AG08395 (cell line): ENCODE measurements at regions not wholly inside any gene's neighbourhood (a gene's known extent, or its start where the extent isn't known, plus 50 kb on each side); places are given as distances from the start of the nearest gene placed in this dataset.

Source experiments
- DNase-seq: peaks from one replicate; pipeline ENCODE4 v3.0.0; 2012; ENCODE audit warnings: mixed read lengths, low spot score

DNA sequence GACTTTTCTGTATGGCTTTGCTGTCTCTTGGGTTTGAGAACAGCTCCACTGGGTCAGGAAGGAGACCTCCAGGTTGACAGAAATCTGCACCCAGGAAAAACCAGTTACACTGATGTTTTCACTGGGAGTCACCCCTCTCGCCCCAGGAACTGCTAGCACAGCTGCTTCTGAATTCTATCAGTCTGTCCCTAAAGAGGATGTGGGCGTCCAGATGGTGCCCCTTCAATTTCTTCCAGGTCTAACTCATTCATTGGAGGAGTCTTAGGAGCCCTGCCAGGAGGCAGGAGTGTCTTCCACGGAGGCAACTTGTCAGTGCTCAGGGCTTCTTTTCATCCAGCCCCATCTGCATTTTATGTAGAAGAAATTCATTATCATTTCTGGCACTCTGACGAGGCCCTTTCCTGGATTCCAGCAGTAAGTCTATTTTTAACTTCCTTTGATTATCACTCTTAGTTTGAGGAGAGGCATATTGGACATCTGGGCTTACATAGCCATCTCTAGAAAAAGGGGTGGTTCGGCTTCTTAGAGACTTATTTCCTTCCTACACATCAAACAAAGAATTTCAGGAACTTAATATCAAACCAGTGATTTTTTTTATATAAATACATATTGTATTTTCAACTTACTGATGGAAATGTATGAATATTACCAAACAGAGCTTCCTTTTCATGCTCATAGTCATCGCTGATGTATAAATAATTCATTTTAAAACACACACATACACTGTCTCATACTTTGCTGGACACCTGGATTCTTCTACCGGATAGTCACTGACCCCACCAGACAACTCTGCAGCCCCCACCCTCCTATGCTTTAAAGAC lies 148.8 kb downstream of the IRX2 start:
- no peak for DNase-seq

DNA sequence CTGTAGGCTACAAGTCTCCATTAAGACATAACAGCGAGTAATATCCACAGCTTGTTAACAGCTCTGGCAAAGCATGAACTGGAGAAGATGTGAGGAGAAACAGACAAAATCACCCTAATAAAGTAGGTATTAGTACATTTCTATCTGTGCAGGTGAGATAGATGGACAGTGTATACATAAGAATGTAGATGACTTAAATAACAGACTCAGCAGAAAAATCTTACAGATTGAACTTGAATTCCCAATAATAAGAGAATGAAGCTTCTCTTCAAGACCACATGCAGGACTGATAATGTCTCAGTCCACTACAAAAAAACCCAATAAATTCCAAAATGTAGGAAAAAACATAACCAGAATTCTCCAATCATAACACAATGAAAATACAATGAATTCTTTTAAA lies 153.0 kb downstream of the IRX2 start:
- no peak for DNase-seq

DNA sequence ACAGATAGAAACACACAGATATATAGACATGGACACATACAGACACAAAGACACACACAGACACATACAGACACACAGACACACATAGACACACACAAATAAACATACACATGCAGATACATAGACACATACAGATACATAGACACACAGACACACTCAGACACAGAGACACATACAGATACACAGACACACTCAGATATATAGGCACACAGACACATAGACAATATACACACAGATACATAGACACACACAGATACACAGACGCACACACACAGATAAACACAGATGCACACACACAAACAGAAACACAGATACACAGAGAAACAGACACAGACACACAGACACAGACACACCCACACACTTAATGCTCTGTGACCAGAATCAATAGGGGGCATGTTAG lies 156.8 kb downstream of the IRX2 start:
- DNase-seq = no peak

DNA sequence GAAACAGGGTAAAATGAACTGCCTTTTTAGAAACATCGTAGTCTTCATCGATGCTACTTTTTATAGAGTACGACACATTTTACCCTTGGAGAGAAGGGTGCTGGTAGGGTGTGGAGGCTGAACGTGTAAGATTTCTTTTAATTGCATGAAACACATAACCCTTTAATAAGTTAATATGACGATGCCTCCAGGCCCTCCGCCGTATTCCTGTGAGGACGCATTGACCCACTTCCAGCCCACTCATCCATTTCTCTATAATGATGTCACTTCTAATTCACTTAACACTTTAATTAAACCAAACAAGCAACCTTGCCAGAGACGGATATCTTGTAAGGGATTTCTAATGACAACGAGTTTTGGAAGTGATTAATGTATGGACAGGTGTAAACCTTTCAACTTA lies 158.7 kb downstream of the IRX2 start:
- no peak for DNase-seq

DNA sequence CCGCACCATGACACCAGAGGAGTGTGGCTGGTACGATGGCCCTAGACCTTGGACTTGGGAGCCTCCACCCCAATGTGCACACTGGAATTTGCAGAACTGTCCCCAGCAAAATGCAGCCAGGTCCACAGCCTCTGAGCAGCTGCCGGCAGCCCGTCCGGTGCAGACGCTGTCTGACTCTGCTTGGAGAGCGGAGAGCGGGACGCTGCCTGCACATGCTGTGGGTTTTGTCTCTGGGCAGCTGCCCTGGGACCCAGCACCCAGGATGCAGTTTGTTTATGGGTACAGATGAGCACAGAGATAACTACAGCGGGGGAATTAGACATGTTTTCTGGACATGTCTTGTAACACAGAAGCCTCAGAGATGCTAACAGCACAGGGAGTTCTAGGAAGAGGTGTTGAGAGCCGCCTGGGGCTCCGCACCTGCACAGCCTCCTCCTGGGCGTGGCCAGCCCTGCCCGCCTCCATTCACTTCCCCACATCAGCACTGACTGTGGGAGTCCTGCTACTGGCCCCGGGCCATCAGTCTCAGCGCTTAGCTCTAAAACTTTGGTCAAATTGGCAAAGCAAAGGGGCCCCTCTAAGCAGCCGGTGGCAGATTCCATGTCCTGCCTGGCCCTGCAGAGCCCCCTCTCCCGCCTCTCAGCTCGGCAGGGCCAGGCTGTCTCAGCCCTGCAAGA lies 159.6 kb downstream of the IRX2 start:
- DNase-seq = no peak

DNA sequence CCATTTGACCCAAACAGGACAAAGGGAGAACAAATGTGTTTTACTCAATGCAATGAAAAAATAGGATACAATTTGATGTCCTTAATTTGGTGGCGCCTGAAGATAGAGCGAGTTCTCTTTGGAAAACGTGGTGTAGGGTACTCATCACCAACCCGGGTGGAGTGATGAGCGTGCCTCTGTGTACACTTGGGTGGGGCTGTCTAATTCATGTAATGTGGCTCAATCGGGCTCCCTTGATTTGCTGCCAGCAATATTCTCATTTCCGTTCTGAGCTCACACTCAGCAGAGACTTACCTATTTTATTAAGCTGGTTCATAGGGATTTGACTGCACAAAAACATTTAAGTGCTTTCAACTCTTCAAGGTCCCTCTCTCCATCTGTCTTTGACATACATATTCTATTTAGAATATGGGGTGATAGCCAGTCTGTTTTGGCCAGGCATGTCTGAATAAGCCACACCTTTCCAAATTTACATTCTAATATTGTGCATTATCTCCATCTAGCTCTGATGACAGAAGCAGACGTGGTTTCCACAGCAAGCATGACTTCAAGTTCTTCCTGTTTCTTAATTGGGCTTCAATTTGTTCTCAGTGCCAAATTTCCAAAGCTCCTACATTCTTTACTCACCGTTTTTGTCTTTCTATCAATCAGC lies 162.5 kb downstream of the IRX2 start:
- no peak for DNase-seq

DNA sequence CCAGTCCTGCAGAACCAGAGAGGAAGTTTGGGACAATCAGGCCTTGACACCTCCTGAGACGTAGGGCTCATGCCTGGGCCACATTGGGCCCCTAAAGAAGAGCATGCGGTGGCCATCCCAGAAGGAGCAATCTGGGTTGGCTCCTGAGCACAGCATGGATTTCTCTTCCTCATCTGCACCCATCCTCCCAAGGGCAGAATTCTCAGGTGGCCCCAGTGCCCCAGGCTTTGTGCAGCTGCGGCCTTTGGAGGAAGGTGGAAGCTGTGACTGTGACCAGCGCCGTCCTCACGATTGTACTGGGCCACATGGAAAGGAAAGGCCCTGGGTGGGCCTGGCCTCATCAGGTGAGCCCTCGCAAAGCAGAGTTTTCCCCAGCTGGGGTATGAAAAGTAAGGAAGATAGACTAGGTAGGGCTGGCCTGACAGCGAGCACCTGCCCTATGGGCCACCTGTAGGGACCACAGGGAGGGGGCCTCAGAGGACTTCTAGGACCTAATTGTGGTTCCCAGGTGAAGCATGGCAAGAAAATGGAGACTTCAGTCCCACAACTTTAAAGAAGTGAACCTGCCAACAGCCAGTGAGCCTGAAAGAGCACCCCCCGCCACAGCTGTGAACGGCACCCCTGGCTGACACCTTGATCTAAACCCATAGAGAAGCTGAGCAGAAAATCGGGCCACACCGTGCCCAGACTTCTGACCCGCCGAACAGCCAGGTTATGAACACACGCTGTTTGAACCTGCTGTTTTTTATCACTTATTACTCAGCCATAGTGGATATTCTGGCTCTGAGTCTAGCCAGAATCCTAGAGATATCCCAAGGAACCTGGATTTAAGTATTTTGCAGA lies 164.1 kb downstream of the IRX2 start:
- no peak for DNase-seq

DNA sequence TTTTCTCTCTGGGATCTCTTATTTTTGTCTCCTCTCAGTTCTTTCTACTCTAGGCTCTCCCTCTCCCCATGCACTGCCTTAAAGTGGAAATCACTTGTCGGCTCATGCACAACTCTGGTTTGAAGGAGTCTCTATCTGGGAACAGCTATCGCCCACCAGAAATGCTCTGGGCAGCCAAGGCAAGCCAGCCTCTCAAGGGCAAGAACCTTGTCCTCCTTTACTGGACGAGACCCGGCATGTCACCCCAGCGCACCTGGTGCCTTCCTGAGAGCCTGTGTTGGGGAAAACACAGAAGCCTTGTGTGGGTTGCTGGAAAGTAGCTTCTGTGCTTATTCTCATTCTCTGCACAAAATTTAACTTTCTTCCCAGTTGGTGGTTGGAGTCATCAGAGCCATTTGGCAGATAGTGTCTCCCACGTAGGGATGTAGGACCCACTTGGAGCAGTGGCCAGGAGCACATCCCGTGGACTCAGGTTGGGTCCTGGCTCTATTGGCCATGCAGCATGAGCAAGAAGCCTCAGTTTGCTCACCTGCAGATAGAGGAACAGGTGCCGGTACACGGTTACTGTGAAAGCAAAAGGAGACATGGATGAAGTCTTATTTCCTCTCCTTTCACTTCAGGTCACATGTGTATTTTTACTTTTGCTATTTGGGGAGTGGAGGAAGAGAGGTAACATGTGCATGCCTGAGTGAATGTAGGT lies 165.3 kb downstream of the IRX2 start:
- DNase-seq = no peak

DNA sequence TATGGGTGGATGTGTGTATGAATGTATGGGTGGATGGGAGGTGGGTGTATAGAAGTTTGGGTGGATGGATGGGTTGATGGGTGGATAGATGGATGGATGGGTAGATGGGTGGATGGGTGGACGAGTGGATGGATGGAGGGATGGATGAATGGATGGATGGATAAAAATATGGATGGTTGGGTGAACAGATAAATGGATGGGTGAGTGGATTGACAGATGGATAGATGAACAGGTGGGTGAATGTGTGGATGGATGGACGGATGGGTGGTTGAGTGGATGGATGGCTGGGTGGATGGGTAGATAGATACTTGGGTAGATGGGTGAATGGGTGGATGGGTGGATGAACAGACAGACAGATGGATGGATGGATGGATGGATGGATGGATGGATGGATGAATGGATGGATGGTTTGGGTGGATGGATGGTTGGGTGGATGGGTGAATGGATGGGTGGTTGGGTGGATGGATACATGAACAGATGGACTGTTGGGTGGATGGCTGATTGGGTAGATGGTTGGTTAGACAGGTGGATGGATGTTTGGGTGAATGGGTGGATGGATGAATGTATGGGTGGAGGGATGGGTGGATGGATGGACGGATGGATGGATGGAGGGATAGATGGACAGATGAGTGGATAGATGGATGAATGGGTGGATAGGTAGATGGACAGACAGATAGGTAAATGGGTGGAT lies 166.8 kb downstream of the IRX2 start:
- no peak for DNase-seq

DNA sequence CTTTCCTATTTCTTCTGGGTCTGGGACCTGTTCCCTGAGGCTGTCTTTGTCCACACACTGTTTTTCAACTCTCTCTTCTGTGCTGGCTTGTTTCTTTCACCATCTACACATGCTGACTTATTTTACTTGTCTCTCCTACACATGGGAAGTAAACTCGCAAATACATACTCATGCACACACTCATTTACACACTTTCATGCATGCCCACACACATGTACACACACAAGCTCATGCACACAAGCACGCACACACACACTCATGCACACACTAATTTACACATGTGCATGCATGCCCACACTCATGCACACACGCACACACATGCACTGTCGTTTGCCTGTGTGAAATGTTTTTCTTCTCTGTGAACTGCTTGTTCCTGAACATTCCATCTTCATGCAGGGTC lies 169.0 kb downstream of the IRX2 start:
- DNase-seq = no peak

DNA sequence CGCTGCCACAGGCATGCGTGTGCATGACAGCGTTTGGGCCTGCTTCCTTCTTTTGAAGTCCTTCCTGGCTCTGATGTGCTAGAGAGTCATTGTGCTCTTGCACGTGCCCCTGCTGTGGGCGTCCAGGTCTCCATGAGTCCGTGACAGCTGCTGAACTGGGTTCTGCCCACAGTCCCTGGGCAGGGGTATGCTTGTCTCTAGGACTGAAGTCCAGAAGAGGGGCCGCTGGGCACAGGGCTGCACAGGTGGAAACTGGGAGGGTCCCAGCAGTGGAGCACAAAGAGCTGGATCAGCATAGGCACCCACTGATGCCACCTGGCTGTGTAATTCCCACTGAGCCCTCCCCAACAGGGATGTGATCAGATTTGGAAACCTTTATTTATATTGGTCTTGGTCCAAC lies 169.4 kb downstream of the IRX2 start:
- DNase-seq = no peak

DNA sequence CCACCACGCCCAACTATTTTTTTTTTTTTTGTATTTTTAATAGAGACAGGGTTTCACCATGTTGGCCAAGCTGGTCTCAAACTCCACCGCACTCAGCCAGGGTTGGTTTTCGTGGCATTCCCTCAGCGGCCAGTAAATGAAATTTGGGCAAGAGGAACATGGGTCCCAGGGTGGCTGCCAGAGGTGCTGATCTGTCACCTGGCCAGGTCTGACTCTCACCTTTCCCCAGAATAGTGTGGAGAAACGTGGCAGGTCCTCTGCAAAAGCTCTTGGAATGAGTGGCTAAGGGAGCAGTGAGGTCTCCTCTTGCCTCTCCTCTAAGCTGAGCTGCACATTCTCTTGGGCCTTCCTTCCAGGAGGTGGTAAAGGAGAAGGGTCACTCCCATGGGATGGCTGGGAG lies 170.1 kb downstream of the IRX2 start:
- no peak for DNase-seq

DNA sequence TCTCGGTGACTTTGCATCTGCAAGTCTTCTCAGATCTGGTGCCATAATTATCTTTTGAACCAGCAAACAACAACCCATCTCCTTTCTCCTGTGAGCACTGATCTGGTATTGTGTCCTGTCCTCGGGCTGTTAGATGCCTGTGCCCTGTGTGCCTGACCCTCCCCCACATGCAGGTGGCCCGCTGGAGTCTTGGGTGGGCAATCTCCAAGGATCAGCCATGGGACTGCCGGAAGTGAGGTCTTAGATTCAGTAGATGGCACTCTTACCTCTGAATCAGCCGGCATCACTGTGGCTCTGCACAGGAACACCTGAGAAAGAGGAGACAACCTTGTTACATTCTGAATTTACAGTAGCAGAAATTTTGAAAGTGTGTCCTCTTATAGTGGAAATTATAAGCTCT lies 172.4 kb downstream of the IRX2 start:
- no peak for DNase-seq

DNA sequence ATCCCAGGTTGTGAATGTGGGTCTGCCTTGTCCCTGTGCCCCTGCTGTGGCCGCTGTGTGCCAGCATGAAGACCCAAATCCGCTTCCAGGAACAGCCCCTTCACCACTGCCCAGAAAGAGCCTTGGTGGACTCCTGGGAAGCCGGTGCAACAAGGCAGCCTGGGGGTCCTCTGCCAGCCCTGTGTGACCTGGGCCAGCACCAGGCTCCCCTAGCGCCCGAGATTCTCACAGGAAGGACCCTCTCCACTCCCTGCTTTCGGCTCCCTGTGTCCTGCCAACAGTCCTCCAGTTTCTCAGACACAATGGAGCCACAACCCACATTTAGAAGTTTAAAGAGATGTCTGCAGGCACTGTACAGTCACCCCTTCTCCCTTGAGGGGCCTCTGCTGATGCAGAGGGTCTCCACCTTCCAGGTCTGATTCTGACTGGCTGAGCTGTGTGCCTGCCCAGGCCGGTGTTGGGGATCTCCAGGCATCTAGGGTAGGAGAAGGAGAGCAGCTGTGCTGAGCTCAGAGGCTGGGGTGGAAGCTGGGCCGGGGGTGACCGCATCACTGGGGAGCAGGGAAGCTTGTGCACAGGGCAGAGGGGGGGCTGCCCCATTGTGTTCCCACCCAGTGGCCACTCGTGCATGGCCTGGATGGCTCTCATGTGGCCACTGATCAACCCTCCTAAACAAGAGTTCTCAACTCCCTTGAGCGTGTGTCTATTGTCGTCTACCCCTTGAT lies 174.0 kb downstream of the IRX2 start:
- DNase-seq = no peak

DNA sequence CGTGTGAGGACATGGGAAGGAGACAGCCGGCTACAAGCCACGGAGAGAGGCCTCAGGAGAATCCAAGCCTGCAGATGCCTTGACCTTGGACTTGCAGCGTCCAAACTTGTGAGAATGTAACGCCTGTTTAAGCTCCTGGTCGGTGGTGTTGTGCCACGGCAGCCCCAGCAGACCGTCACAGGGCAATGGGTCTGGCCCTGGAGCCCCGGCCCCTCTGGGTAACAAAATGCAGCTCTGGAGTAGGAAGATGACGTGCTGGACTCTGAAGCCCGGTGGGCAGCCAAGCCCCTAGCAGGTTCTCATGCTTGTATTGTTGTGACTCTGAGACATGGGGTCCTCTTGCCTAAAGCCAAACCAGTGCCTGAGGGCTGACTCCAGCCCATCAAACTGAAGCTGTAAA lies 174.7 kb downstream of the IRX2 start:
- DNase-seq = no peak

DNA sequence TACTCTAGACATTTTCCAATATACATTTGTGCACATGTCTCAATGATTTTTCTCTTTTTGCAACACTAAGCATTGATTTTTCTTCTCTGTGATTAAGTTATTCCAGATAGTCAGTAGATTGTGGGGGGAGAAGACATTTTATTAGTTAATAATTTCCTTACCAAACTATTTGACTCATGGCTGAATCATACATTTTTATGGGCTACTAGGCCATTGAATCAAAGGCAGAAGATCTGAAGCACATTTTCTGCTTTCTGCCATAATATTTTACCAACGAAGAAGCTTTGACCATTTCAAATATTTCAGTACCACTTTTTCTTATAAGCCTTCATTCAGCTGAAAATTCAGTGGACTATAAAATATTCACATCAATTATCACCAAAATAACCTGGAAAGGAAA lies 175.6 kb downstream of the IRX2 start:
- no peak for DNase-seq

DNA sequence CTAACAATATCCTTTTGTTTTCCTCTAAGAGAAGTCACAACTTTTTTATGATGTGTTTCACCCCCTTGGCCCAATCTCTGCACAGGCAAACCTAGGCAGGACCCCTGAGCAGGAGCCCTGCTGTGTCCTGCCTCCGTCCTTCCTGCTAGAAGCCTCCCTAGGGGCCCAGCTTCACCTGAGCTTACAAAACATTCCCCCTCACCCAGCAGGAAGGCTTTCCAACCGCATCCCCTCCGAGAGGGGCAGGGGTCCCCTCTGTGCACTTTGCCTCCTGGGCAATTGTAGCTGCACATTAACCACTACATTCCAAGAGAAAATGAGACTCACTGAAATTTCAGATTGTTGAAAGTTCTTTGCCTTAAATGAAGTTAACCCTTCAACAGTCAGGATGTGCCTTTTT lies 176.2 kb downstream of the IRX2 start:
- no peak for DNase-seq

DNA sequence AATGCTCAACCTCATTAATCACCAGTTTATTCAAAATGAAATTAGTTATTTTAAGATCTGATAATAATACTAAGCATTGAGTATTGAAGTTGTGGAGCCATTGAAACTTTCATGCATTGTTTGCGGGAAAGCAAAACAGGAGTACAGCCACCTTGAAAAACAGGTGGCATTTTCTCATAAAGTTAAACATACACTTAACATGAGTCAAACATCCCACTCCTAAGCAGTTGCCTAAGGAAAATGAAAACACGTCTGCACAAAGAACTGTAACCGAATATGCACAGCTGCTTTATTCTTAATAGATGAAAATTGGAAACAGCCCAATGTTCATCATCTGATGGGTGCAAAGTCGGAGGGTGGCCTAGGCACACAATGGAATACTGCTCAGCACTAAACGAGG lies 177.3 kb downstream of the IRX2 start:
- no peak for DNase-seq

DNA sequence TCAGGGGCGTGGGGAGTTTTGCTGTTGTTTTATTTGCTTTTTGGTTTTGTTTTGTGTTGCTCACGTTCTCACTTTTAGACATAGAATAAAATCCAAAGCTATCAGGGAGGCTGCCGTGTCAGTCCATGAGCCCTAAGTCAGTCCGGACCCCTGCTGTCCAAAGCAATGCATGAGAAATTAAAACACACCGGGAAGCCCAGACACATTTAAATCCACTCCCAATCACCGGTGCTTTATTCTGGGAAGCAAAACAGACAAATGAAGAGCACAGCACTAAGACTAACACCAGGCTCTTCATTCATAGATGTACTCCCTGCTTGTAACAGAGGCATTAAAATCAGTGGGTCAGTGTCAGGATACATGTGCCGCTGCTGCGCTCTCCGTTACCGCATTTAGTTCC lies 180.9 kb downstream of the IRX2 start:
- DNase-seq = no peak

DNA sequence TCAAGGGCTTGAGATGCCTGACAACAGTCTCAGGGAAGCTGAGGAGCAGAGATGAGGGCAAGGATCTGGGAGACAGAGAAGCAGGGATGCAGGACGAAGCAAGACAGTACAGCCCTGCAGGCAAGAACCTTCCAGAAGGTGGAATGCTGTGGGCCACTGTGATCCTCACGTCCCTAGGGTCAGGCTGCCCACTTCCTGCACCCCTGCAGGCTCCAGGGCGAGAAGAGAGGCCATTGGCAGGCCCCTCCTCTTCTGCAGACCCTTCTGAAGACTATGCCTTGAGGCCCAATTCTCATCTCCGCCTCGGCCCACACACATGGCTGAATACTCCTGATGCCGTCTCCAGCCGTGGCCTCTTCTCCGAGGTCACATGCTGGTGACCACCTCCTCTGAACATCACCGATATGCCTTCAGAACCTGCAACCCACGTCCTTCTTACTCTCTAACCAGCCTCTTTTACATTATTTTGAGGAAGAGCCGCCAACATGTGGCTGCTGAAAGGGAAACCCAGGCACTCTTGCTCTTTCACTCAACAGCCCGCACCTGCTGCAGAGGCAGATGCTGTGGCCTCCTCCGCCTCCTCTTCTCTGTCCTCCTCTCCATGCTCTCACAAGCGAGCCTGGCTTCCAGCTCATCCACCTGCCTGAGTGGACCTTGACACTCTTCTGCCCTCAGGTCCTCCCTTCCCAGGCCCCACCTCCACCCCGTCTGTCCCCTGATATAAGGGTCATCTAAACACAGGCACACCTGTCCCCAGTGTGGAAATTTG lies 181.5 kb downstream of the IRX2 start:
- DNase-seq = no peak
